Neuronal stem cell (in vitro differentiated cells): ENCODE measurements at regions not wholly inside any gene's neighbourhood (a gene's known extent, or its start where the extent isn't known, plus 50 kb on each side); places are given as distances from the start of the nearest gene placed in this dataset.
A peak's percentile ranks its signal among the peaks of the same experiment; 100 is the strongest.

Experiments used
- DNase-seq: peaks from one replicate; pipeline ENCODE4 v3.0.0-alpha.2; 2013; ENCODE audit warnings: low spot score
- H2AFZ ChIP-seq: one replicate; pipeline ENCODE4 v1.6.1; 2013; ENCODE audit warnings: mild to moderate bottlenecking, low read length, inconsistent platforms
- H2AK5ac ChIP-seq: 2 replicates; pipeline ENCODE4 v1.6.1; 2013; ENCODE audit warnings: low read depth, mild to moderate bottlenecking, inconsistent platforms, low read length, moderate library complexity, mixed read lengths
- H2BK120ac ChIP-seq: 2 replicates; pipeline ENCODE4 v1.6.1; 2013; ENCODE audit warnings: low read depth, mild to moderate bottlenecking, inconsistent platforms, low read length, moderate library complexity, mixed read lengths
- H2BK12ac ChIP-seq: one replicate; pipeline ENCODE4 v1.6.1; 2013; ENCODE audit warnings: low read length, inconsistent platforms
- H2BK15ac ChIP-seq: 2 replicates; pipeline ENCODE4 v1.6.1; 2013; ENCODE audit warnings: mild to moderate bottlenecking, low read length, inconsistent platforms, mixed read lengths
- H2BK5ac ChIP-seq: one replicate; pipeline ENCODE4 v1.6.1; 2013; ENCODE audit warnings: inconsistent platforms, mild to moderate bottlenecking, low read length, moderate library complexity
- H3K14ac ChIP-seq: one replicate; pipeline ENCODE4 v1.6.1; 2013; ENCODE audit warnings: low read length, inconsistent platforms
- H3K18ac ChIP-seq: 2 replicates; pipeline ENCODE4 v1.6.1; 2013; ENCODE audit warnings: low read length, inconsistent platforms
- H3K23ac ChIP-seq: 2 replicates; pipeline ENCODE4 v1.6.1; 2013; ENCODE audit warnings: low read depth, mild to moderate bottlenecking, mixed read lengths, low read length, inconsistent platforms; ENCODE audit not compliant: poor library complexity
- H3K27ac ChIP-seq: replicated peaks from 3 replicates; pipeline ENCODE4 v1.5.1; 2013; ENCODE audit warnings: low read length, inconsistent platforms
- H3K27me3 ChIP-seq, 3 experiments: 2 replicates each; pipeline ENCODE4 v1.6.1; 2013; ENCODE audit warnings: low read length in 3 of 3, mild to moderate bottlenecking in 2 of 3, inconsistent platforms in 1 of 3, low read depth in 1 of 3, mixed read lengths in 1 of 3, moderate library complexity in 1 of 3; ENCODE audit not compliant: control insufficient read depth in 3 of 3, insufficient read depth in 3 of 3
- H3K36me3 ChIP-seq, 2 donors: replicated peaks in 1 of 2; 2 replicates each; pipeline ENCODE4 v1.6.1; 2013; ENCODE audit warnings: low read length in 2 of 2; ENCODE audit not compliant: control insufficient read depth in 2 of 2, insufficient read depth in 2 of 2
- H3K4ac ChIP-seq: 2 replicates; pipeline ENCODE4 v1.6.1; 2013; ENCODE audit warnings: inconsistent platforms, mild to moderate bottlenecking, low read length, moderate library complexity
- H3K4me1 ChIP-seq, 2 donors: 1 replicate in 1 of 2; 2 replicates in 1 of 2; pipeline ENCODE4 v1.6.1; 2013; ENCODE audit warnings: low read length in 2 of 2, low read depth in 1 of 2; ENCODE audit not compliant: control insufficient read depth in 2 of 2, insufficient read depth in 1 of 2
- H3K4me2 ChIP-seq: one replicate; pipeline ENCODE4 v1.6.1; 2013; ENCODE audit warnings: mild to moderate bottlenecking, low read length, inconsistent platforms; ENCODE audit not compliant: insufficient read depth, poor library complexity, severe bottlenecking
- H3K4me3 ChIP-seq, 2 donors: 2 replicates each; pipeline ENCODE4 v1.5.1; 2013; ENCODE audit warnings: low read length in 2 of 2, mild to moderate bottlenecking in 2 of 2, inconsistent platforms in 1 of 2, moderate library complexity in 1 of 2
- H3K79me1 ChIP-seq: one replicate; pipeline ENCODE4 v1.6.1; 2013; ENCODE audit warnings: low read depth, mild to moderate bottlenecking, inconsistent platforms, low read length, moderate library complexity
- H3K9ac ChIP-seq: one replicate; pipeline ENCODE4 v1.6.1; 2013; ENCODE audit warnings: mild to moderate bottlenecking, low read depth, low read length, inconsistent platforms; ENCODE audit not compliant: poor library complexity
- H3K9me3 ChIP-seq, 2 donors: replicated peaks in 1 of 2; 2 replicates each; pipeline versions ENCODE3 to v1.6.1; 2013; ENCODE audit warnings: low read length in 2 of 2, mild to moderate bottlenecking in 2 of 2, inconsistent platforms in 1 of 2, low read depth in 1 of 2, mixed read lengths in 1 of 2, moderate library complexity in 1 of 2; ENCODE audit not compliant: control insufficient read depth in 2 of 2, insufficient read depth in 1 of 2
- H4K8ac ChIP-seq: one replicate; pipeline ENCODE4 v1.6.1; 2013; ENCODE audit warnings: low read depth, mild to moderate bottlenecking, inconsistent platforms, low read length, moderate library complexity
- H4K91ac ChIP-seq: one replicate; pipeline ENCODE4 v1.6.1; 2013; ENCODE audit warnings: low read length, low read depth, mild to moderate bottlenecking, inconsistent platforms; ENCODE audit not compliant: poor library complexity
- WGBS, 2 donors: extraction: QIAGEN DNeasy Blood & Tissue Kit; methylation state at CpG; one replicate each; pipeline ENCODE4 v1.1.7; 2013; ENCODE audit warnings: missing lambda C conversion rate in 2 of 2, mixed read lengths in 1 of 2; ENCODE audit not compliant: insufficient read length in 2 of 2, insufficient replicate concordance in 1 of 2; ENCODE audit errors: extremely low coverage in 2 of 2; 5-methylcytosine and 5-hydroxymethylcytosine counted together

DNA sequence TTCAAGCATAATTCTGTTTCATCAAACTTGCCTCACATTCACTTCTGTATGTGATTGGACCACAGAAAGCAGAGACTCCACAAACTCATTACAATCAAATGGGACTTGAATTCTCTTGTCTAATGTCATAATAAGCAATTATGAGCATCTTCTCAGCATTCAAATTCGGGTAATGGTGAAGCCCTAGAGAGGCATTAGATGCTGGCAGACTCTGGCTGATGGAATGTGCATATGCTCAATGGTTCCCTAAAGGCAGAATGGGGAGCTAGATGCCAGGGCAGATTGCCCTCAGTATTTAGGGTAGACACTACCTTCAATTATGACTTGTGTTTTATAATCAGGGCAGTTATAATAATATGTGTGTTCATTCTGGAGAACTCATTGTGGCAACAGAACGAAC lies 127.9 kb downstream of the HDGFL1 start:
- no peak overlapping the region for H3K9ac ChIP-seq
- H3K14ac ChIP-seq = no peak overlapping the region
- H2BK120ac ChIP-seq = no peak overlapping the region
- H3K18ac ChIP-seq = no peak overlapping the region
- H3K27ac ChIP-seq = no peak overlapping the region
- H3K9me3 ChIP-seq = peaks cover 0 to 6% of the 10 kb centered on the region in 2 donors
- no peak overlapping the region for H4K91ac ChIP-seq
- H3K79me1 ChIP-seq = no peaks in the 10 kb centered on the region
- H3K4me3 ChIP-seq = no peak overlapping the region
- no peaks in the 10 kb centered on the region for H3K36me3 ChIP-seq
- H4K8ac ChIP-seq = no peak overlapping the region
- H2AK5ac ChIP-seq = no peak overlapping the region
- H3K4ac ChIP-seq = no peak overlapping the region
- H2BK5ac ChIP-seq = no peak overlapping the region
- H2BK15ac ChIP-seq = no peak overlapping the region
- DNase-seq = no peak
- H3K4me1 ChIP-seq = peaks cover 4 to 20% of the 10 kb centered on the region in 2 donors
- no peaks in the 10 kb centered on the region for H3K27me3 ChIP-seq
- no peak overlapping the region for H3K23ac ChIP-seq
- WGBS, 2 donors = no CpG with 5 or more reads among the region's 2 CpGs
- H2BK12ac ChIP-seq = no peak overlapping the region
- H3K4me2 ChIP-seq = no peak overlapping the region
- H2AFZ ChIP-seq = no peak overlapping the region

DNA sequence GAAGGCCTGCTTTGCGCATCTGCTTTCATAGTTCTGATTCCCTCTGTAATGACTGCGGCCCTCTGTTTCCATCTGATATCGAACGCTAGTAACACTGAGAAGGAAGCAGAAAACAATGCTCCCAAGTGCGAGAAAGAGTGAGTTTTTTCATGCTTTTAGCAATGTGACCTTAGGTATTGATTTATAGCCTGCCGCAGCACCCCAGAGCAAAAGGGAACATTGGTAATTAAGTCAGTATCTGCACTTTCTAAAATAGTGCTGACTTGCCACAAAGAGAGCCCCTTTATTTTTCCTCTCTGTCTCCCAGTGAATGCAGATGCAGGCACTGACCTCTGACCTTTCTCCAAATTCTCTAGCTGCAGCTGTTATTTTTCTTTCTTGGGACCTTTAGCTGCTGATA lies 129.8 kb downstream of the HDGFL1 start:
- no peak overlapping the region for H4K8ac ChIP-seq
- peak; percentile 66 for DNase-seq
- H3K23ac ChIP-seq = no peak overlapping the region
- H2BK12ac ChIP-seq = no peak overlapping the region
- H3K14ac ChIP-seq = no peak overlapping the region
- H2BK5ac ChIP-seq = no peak overlapping the region
- H3K27ac ChIP-seq = peak overlapping the region; percentile 86
- no peak overlapping the region for H3K4me2 ChIP-seq
- no peak overlapping the region for H2AK5ac ChIP-seq
- no peaks in the 10 kb centered on the region for H3K27me3 ChIP-seq
- no peak overlapping the region for H3K4me3 ChIP-seq
- H3K18ac ChIP-seq = no peak overlapping the region
- no peak overlapping the region for H2BK120ac ChIP-seq
- H3K4me1 ChIP-seq = peaks cover 4 to 20% of the 10 kb centered on the region in 2 donors
- no peak overlapping the region for H4K91ac ChIP-seq
- H2AFZ ChIP-seq = no peak overlapping the region
- H3K36me3 ChIP-seq = no peaks in the 10 kb centered on the region
- H3K9me3 ChIP-seq = peaks cover 0 to 9% of the 10 kb centered on the region in 2 donors
- H3K79me1 ChIP-seq = no peaks in the 10 kb centered on the region
- no peak overlapping the region for H2BK15ac ChIP-seq
- H3K4ac ChIP-seq = no peak overlapping the region
- WGBS, 2 donors = no CpG with 5 or more reads among the region's 6 CpGs
- no peak overlapping the region for H3K9ac ChIP-seq

DNA sequence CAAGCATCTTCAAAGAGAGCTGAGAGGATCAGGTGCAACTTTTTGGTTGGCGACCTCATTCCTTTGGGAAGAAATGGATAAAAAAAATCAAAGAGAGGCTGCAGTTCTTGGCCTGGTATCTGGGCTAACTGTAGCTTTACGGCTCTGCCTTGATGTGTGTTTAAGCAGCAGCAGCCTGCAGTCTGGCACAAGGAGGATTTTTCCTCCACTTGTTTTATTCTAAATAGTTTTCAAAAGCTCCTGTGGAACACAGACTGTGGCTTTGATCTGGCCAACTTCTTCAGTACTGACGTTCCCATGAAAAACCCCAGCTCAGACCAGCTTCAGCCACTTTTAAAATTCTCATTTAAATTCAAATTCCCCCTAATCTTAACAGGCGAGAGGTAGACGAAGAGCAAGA lies 137.3 kb downstream of the HDGFL1 start:
- Histone ChIP-seq H2AFZ (peak overlapping the region; percentile 64), H2BK5ac (no peak overlapping the region), H3K9me3 (peaks cover 0 to 3% of the 10 kb centered on the region in 2 donors), H2BK15ac (no peak overlapping the region), H3K79me1 (no peaks in the 10 kb centered on the region), H3K4me2 (no peak overlapping the region), H4K8ac (no peak overlapping the region), H3K36me3 (no peaks in the 10 kb centered on the region), H3K23ac (no peak overlapping the region), H3K27me3 (no peaks in the 10 kb centered on the region), H3K4ac (no peak overlapping the region), H2AK5ac (no peak overlapping the region), H3K4me1 (peaks cover 0 to 2% of the 10 kb centered on the region in 2 donors), H3K4me3 (no peak overlapping the region), H3K27ac (no peak overlapping the region), H2BK120ac (no peak overlapping the region), H4K91ac (no peak overlapping the region), H3K18ac (no peak overlapping the region), H3K14ac (no peak overlapping the region), H2BK12ac (no peak overlapping the region), H3K9ac (no peak overlapping the region)
- no CpG with 5 or more reads among the region's 5 CpGs for WGBS, 2 donors
- DNase-seq = no peak

DNA sequence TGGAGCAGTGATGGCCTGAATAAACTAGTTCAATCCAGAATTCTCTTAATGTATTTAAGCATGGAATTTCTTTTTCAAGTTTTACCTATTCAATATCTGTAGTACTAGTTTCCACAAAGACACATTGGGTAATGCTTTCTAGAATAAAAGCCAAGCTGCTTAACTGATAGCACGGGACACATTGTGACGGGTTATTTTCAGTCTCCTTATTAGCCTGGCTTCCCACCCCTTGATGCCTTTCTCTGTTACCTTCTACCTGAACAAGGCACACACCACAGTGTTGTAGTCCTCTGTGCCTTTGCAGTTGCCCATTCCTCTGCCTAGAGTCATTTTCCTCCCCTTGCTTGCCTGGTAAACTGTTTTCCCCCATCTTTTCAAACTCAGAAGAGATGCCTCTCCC lies 139.1 kb downstream of the HDGFL1 start:
- no CpG with 5 or more reads among the region's 2 CpGs for WGBS, 2 donors
- Histone ChIP-seq H4K8ac (no peak overlapping the region), H3K36me3 (no peaks in the 10 kb centered on the region)

More for the DNA sequence above, 139.1 kb downstream of the HDGFL1 start:
- Histone ChIP-seq H2BK15ac (no peak overlapping the region), H2AFZ (peak overlapping the region; percentile 8), H3K27me3 (no peaks in the 10 kb centered on the region), H3K4me1 (peaks cover 0 to 2% of the 10 kb centered on the region in 2 donors), H3K14ac (no peak overlapping the region), H3K79me1 (no peaks in the 10 kb centered on the region), H3K9me3 (peaks cover 0 to 2% of the 10 kb centered on the region in 2 donors), H2BK5ac (no peak overlapping the region), H2AK5ac (no peak overlapping the region), H3K4me3 (no peak overlapping the region), H2BK12ac (no peak overlapping the region), H3K9ac (no peak overlapping the region), H3K27ac (no peak overlapping the region), H3K23ac (no peak overlapping the region), H3K18ac (no peak overlapping the region), H2BK120ac (no peak overlapping the region), H3K4me2 (no peak overlapping the region), H3K4ac (no peak overlapping the region), H4K91ac (no peak overlapping the region)
- no peak for DNase-seq
